HEK293T (cell line): ENCODE measurements at regions not wholly inside any gene's neighbourhood (a gene's known extent, or its start where the extent isn't known, plus 50 kb on each side); places are given as distances from the start of the nearest gene placed in this dataset.

ENCODE experiments used
- BHLHE40 ChIP-seq: fragments of 450-650 bp; IDR thresholded peaks from 2 replicates; pipeline ENCODE4 v1.6.1; 2016; ENCODE audit warnings: mild to moderate bottlenecking, moderate library complexity, borderline replicate concordance
- ELF4 ChIP-seq: fragments of 450-650 bp; IDR thresholded peaks from 2 replicates; pipeline ENCODE4 v1.6.1; 2017; ENCODE audit warnings: antibody characterized with exemption
- FOXA1 ChIP-seq: fragments of 450-650 bp; IDR thresholded peaks from 2 replicates; pipeline ENCODE4 v1.6.1; 2016; ENCODE audit warnings: mild to moderate bottlenecking
- L3MBTL2 ChIP-seq: fragments of 450-650 bp; conservative IDR thresholded peaks from 2 replicates; pipeline ENCODE4 v1.6.1; 2016; ENCODE audit warnings: mild to moderate bottlenecking
- SUZ12 ChIP-seq: fragments of 450-650 bp; IDR thresholded peaks from 2 replicates; pipeline ENCODE4 v1.6.1; 2016; ENCODE audit warnings: mild to moderate bottlenecking

GRCh38 chr1:187999973-188000372 lies 1171.2 kb downstream of the PLA2G4A start:
- TF ChIP-seq BHLHE40 (no peak), FOXA1 (no peak), ELF4 (no peak), L3MBTL2 (no peak), SUZ12 (no peak)
